Ishikawa (cell line): ENCODE measurements at regions not wholly inside any gene's neighbourhood (a gene's known extent, or its start where the extent isn't known, plus 50 kb on each side); places are given as distances from the start of the nearest gene placed in this dataset.

Source experiments
- CEBPB ChIP-seq: IDR thresholded peaks from 2 replicates; pipeline ENCODE4 v1.6.1; 2012
- CREB1 ChIP-seq: IDR thresholded peaks from 2 replicates; pipeline ENCODE4 v1.6.1; 2012; ENCODE audit warnings: low read depth
- EGR1 ChIP-seq: IDR thresholded peaks from 2 replicates; pipeline ENCODE4 v1.6.1; 2012
- EP300 ChIP-seq: IDR thresholded peaks from 2 replicates; pipeline ENCODE4 v1.6.1; 2012; ENCODE audit warnings: borderline replicate concordance
- FOXM1 ChIP-seq: IDR thresholded peaks from 2 replicates; pipeline ENCODE4 v1.6.1; 2012; ENCODE audit warnings: low read depth, borderline replicate concordance
- MAX ChIP-seq: IDR thresholded peaks from 2 replicates; pipeline ENCODE4 v1.6.1; 2012
- NFIC ChIP-seq: IDR thresholded peaks from 2 replicates; pipeline ENCODE4 v1.6.1; 2012
- RAD21 ChIP-seq: IDR thresholded peaks from 2 replicates; pipeline ENCODE4 v1.6.1; 2012; ENCODE audit warnings: low read depth
- REST ChIP-seq: IDR thresholded peaks from 2 replicates; pipeline ENCODE4 v1.6.1; 2012; ENCODE audit warnings: low read depth, mild to moderate bottlenecking
- TAF1 ChIP-seq: IDR thresholded peaks from 2 replicates; pipeline ENCODE4 v1.6.1; 2012; ENCODE audit warnings: low read depth, mild to moderate bottlenecking
- TCF12 ChIP-seq: IDR thresholded peaks from 2 replicates; pipeline ENCODE4 v1.6.1; 2012; ENCODE audit warnings: low read depth
- TEAD4 ChIP-seq: IDR thresholded peaks from 2 replicates; pipeline ENCODE4 v1.6.1; 2012
- USF1 ChIP-seq: IDR thresholded peaks from 2 replicates; pipeline ENCODE4 v1.6.1; 2012
- YY1 ChIP-seq: IDR thresholded peaks from 2 replicates; pipeline ENCODE4 v1.6.1; 2012; ENCODE audit warnings: low read depth
- ZBTB7A ChIP-seq: IDR thresholded peaks from 2 replicates; pipeline ENCODE4 v1.6.1; 2012; ENCODE audit warnings: low read depth

GRCh38 chr9:23423999-23424398 lies 402.0 kb downstream of the ELAVL2 start:
- TF ChIP-seq REST, result no peak
- TF ChIP-seq EP300, result no peak
- TF ChIP-seq ZBTB7A, result no peak
- no peak for TF ChIP-seq RAD21
- no peak for TF ChIP-seq EGR1
- TF ChIP-seq FOXM1, result no peak
- TF ChIP-seq TCF12, result no peak
- TF ChIP-seq TAF1, result no peak

GRCh38 chr9:23426144-23426543 lies 399.9 kb downstream of the ELAVL2 start:
- no peak for TF ChIP-seq USF1
- TF ChIP-seq REST, result no peak
- no peak for TF ChIP-seq CEBPB
- TF ChIP-seq CREB1, result no peak
- no peak for TF ChIP-seq MAX
- no peak for TF ChIP-seq EGR1
- TF ChIP-seq NFIC, result no peak
- TF ChIP-seq TEAD4, result no peak
- no peak for TF ChIP-seq EP300
- no peak for TF ChIP-seq ZBTB7A

GRCh38 chr9:23431459-23431858 lies 394.6 kb downstream of the ELAVL2 start:
- no peak for TF ChIP-seq YY1
- TF ChIP-seq MAX, result no peak
- TF ChIP-seq CEBPB, result no peak
- no peak for TF ChIP-seq NFIC
- no peak for TF ChIP-seq CREB1
- TF ChIP-seq ZBTB7A, result no peak
- TF ChIP-seq REST, result no peak
- no peak for TF ChIP-seq FOXM1
- no peak for TF ChIP-seq TAF1
- TF ChIP-seq RAD21, result no peak
- no peak for TF ChIP-seq TCF12
- TF ChIP-seq EGR1, result no peak
- TF ChIP-seq TEAD4, result no peak
- TF ChIP-seq EP300, result no peak
- no peak for TF ChIP-seq USF1

GRCh38 chr9:23434654-23435053 lies 391.4 kb downstream of the ELAVL2 start:
- TF ChIP-seq YY1, result no peak
- no peak for TF ChIP-seq USF1
- no peak for TF ChIP-seq RAD21
- no peak for TF ChIP-seq NFIC
- TF ChIP-seq EGR1, result no peak
- TF ChIP-seq CEBPB, result no peak
- no peak for TF ChIP-seq CREB1

- TF ChIP-seq CEBPB (no peak), CREB1 (no peak), TCF12 (no peak), TEAD4 (no peak)
Measured at GRCh38 chr9:23438299-23438907, 387.6 kb downstream of the ELAVL2 start.
